Neural cell (in vitro differentiated cells): ENCODE measurements at regions not wholly inside any gene's neighbourhood (a gene's known extent, or its start where the extent isn't known, plus 50 kb on each side); places are given as distances from the start of the nearest gene placed in this dataset.

ENCODE experiments used
- H2AFZ ChIP-seq: fragments of 200-600, 300-800 bp; sonication (generic), shearing (Covaris generic); 2 replicates; pipeline ENCODE4 v1.6.0; 2014; ENCODE audit warnings: low read depth, mild to moderate bottlenecking, antibody characterized with exemption, low read length, moderate library complexity
- H3F3A ChIP-seq: fragments of 200-600 bp; shearing (Covaris generic); 2 replicates; pipeline ENCODE4 v1.6.1; 2016; ENCODE audit warnings: mild to moderate bottlenecking, moderate library complexity, mixed read lengths, antibody characterized with exemption, low read length; ENCODE audit not compliant: insufficient read depth, poor library complexity, severe bottlenecking
- H3K27ac ChIP-seq: fragments of 200-600, 300-800 bp; sonication (generic), shearing (Covaris generic); 2 replicates; pipeline ENCODE4 v1.5.1; 2014; ENCODE audit warnings: mild to moderate bottlenecking, low read length, moderate library complexity
- H3K27me3 ChIP-seq: fragments of 300-800, 200-600 bp; sonication (generic), shearing (Covaris generic); 2 replicates; pipeline ENCODE4 v1.6.0; 2014; ENCODE audit warnings: mild to moderate bottlenecking, low read depth, low read length, moderate library complexity; ENCODE audit not compliant: insufficient read depth
- H3K36me3 ChIP-seq: fragments of 300-800, 200-600 bp; sonication (generic), shearing (Covaris generic); 2 replicates; pipeline ENCODE4 v1.5.1; 2014; ENCODE audit warnings: mild to moderate bottlenecking, antibody characterized with exemption, low read length, moderate library complexity; ENCODE audit not compliant: insufficient read depth
- H3K4me2 ChIP-seq: fragments of 300-800, 200-600 bp; sonication (generic), shearing (Covaris generic); 2 replicates; pipeline ENCODE4 v1.6.0; 2014; ENCODE audit warnings: mild to moderate bottlenecking, low read length
- H3K4me3 ChIP-seq: fragments of 300-800, 200-600 bp; sonication (generic), shearing (Covaris generic); 2 replicates; pipeline ENCODE4 v1.5.1; 2014; ENCODE audit warnings: mild to moderate bottlenecking, low read length, moderate library complexity
- H3K79me2 ChIP-seq: fragments of 200-600 bp; shearing (Covaris generic); replicated peaks from 2 replicates; pipeline ENCODE4 v1.6.0; 2014; ENCODE audit warnings: mild to moderate bottlenecking, low read length, moderate library complexity; ENCODE audit not compliant: insufficient read depth
- H3K9ac ChIP-seq: fragments of 300-800, 200-600 bp; sonication (generic), shearing (Covaris generic); 2 replicates; pipeline ENCODE4 v1.6.1; 2016; ENCODE audit warnings: mild to moderate bottlenecking, low read length, mixed read lengths
- H3K9me2 ChIP-seq: fragments of 200-600 bp; shearing (Covaris generic); 2 replicates; pipeline ENCODE4 v1.6.1; 2016; ENCODE audit warnings: mild to moderate bottlenecking, low read length, mixed read lengths; ENCODE audit not compliant: insufficient read depth
- H3K9me3 ChIP-seq: fragments of 200-600, 300-800 bp; sonication (generic), shearing (Covaris generic); 2 replicates; pipeline ENCODE4 v1.6.1; 2016; ENCODE audit warnings: mild to moderate bottlenecking, mixed run types, low read length, moderate library complexity, mixed read lengths
- H4K20me1 ChIP-seq: fragments of 200-600 bp; shearing (Covaris generic); 2 replicates; pipeline ENCODE4 v1.6.1; 2016; ENCODE audit warnings: mild to moderate bottlenecking, mixed run types; ENCODE audit not compliant: insufficient read depth
- EP300 ChIP-seq: fragments of 450-650 bp; conservative IDR thresholded peaks from 2 replicates; pipeline ENCODE4 v1.6.1; 2014; ENCODE audit warnings: antibody characterized with exemption, mild to moderate bottlenecking, moderate library complexity; ENCODE audit not compliant: poor library complexity, severe bottlenecking
- EZH2 ChIP-seq: fragments of 200-600, 300-800 bp; shearing (Covaris generic), sonication (generic); IDR thresholded peaks from 2 replicates; pipeline ENCODE4 v1.6.1; 2014; ENCODE audit warnings: antibody characterized with exemption, low read length, borderline replicate concordance, mild to moderate bottlenecking; ENCODE audit not compliant: insufficient read depth, poor library complexity, severe bottlenecking
- MXI1 ChIP-seq: fragments of 450-650 bp; conservative IDR thresholded peaks from 2 replicates; pipeline ENCODE4 v1.6.1; 2014; ENCODE audit warnings: antibody characterized with exemption, mild to moderate bottlenecking; ENCODE audit not compliant: poor library complexity, severe bottlenecking
- POLR2AphosphoS5 ChIP-seq: IDR thresholded peaks from 2 replicates; pipeline ENCODE4 v1.6.1; 2012
- RAD21 ChIP-seq: fragments of 450-650 bp; conservative IDR thresholded peaks from 2 replicates; pipeline ENCODE4 v1.6.1; 2014; ENCODE audit warnings: antibody characterized with exemption, mild to moderate bottlenecking, moderate library complexity
- TF ChIP-seq, protein P1 (sequence below): fragments of 450-650 bp; IDR thresholded peaks from 2 replicates; pipeline ENCODE4 v1.5.1; 2014; ENCODE audit warnings: antibody characterized with exemption, mild to moderate bottlenecking, moderate library complexity; ENCODE audit not compliant: poor library complexity, severe bottlenecking
- TF ChIP-seq, protein P2 (sequence below): IDR thresholded peaks from 2 replicates; pipeline ENCODE4 v1.6.1; 2012; ENCODE audit warnings: borderline replicate concordance

DNA sequence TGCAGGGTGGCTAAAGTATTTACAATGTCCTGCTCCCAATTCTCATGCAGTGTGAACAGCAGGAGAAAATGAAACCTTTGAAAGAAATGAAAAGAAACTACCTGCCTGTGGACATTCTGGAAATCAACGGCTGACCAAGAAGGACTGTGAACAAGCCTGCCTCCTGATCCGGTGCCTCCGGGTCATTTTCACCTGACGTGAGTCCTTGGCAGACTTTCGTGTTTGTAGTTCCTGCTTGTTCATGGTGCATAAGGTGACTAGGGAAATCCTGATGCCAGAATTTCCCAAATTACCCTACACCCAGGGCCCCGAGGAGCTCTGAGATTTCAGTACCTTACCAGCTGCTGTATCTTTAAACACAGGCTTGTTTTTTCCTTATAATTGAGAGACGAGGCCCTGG lies 317.5 kb downstream of the TLE1 start:
- Histone ChIP-seq H3K4me3 (no peak overlapping the region), H3K36me3 (no peaks in the 10 kb centered on the region), H3K79me2 (no peaks in the 10 kb centered on the region), H4K20me1 (no peaks in the 10 kb centered on the region), H2AFZ (no peak overlapping the region), H3K9me2 (no peaks in the 10 kb centered on the region), H3K9me3 (no peaks in the 10 kb centered on the region), H3F3A (no peaks in the 10 kb centered on the region), H3K4me2 (no peak overlapping the region), H3K9ac (no peak overlapping the region), H3K27ac (no peak overlapping the region), H3K27me3 (no peaks in the 10 kb centered on the region)
- TF ChIP-seq RAD21 (no peak), MXI1 (no peak), EP300 (no peak)
- TF ChIP-seq, protein P1, sequence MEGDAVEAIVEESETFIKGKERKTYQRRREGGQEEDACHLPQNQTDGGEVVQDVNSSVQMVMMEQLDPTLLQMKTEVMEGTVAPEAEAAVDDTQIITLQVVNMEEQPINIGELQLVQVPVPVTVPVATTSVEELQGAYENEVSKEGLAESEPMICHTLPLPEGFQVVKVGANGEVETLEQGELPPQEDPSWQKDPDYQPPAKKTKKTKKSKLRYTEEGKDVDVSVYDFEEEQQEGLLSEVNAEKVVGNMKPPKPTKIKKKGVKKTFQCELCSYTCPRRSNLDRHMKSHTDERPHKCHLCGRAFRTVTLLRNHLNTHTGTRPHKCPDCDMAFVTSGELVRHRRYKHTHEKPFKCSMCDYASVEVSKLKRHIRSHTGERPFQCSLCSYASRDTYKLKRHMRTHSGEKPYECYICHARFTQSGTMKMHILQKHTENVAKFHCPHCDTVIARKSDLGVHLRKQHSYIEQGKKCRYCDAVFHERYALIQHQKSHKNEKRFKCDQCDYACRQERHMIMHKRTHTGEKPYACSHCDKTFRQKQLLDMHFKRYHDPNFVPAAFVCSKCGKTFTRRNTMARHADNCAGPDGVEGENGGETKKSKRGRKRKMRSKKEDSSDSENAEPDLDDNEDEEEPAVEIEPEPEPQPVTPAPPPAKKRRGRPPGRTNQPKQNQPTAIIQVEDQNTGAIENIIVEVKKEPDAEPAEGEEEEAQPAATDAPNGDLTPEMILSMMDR, result no peak

DNA sequence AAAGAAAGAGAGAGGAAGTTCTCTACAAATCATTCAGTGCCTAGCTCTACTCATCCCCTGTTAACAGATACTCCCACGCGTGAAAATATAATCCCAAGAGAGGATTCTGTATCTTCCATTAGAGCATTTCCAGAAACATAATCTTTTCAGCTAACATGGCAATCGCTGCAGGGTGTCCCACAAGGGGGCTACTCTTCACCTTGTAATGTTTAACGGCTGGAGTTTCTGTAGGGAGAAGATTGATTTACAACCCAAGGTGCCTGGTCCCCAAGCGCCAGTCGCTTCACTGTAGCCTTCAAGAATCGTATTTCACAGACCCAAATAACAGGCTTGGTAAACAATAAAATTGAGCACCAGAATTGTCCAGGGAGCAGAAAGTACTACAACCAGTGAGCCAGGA lies 318.7 kb downstream of the TLE1 start:
- no peaks in the 10 kb centered on the region for H3K9me3 ChIP-seq
- no peak overlapping the region for H3K27ac ChIP-seq
- TF ChIP-seq, protein P1, result no peak
- TF ChIP-seq, protein P2, sequence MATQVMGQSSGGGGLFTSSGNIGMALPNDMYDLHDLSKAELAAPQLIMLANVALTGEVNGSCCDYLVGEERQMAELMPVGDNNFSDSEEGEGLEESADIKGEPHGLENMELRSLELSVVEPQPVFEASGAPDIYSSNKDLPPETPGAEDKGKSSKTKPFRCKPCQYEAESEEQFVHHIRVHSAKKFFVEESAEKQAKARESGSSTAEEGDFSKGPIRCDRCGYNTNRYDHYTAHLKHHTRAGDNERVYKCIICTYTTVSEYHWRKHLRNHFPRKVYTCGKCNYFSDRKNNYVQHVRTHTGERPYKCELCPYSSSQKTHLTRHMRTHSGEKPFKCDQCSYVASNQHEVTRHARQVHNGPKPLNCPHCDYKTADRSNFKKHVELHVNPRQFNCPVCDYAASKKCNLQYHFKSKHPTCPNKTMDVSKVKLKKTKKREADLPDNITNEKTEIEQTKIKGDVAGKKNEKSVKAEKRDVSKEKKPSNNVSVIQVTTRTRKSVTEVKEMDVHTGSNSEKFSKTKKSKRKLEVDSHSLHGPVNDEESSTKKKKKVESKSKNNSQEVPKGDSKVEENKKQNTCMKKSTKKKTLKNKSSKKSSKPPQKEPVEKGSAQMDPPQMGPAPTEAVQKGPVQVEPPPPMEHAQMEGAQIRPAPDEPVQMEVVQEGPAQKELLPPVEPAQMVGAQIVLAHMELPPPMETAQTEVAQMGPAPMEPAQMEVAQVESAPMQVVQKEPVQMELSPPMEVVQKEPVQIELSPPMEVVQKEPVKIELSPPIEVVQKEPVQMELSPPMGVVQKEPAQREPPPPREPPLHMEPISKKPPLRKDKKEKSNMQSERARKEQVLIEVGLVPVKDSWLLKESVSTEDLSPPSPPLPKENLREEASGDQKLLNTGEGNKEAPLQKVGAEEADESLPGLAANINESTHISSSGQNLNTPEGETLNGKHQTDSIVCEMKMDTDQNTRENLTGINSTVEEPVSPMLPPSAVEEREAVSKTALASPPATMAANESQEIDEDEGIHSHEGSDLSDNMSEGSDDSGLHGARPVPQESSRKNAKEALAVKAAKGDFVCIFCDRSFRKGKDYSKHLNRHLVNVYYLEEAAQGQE, result no peak
- TF ChIP-seq POLR2AphosphoS5, result no peak
- TF ChIP-seq RAD21, result no peak
- TF ChIP-seq EZH2, result no peak
- H2AFZ ChIP-seq, result no peak overlapping the region
- no peaks in the 10 kb centered on the region for H3K36me3 ChIP-seq
- no peaks in the 10 kb centered on the region for H3F3A ChIP-seq
- H3K9ac ChIP-seq, result no peak overlapping the region
- H3K4me3 ChIP-seq, result no peak overlapping the region
- H3K79me2 ChIP-seq, result no peaks in the 10 kb centered on the region
- no peaks in the 10 kb centered on the region for H3K27me3 ChIP-seq
- no peaks in the 10 kb centered on the region for H4K20me1 ChIP-seq
- H3K9me2 ChIP-seq, result no peaks in the 10 kb centered on the region
- H3K4me2 ChIP-seq, result no peak overlapping the region
